ENCODE measurements at regions not wholly inside any gene's neighbourhood (a gene's known extent, or its start where the extent isn't known, plus 50 kb on each side); places are given as distances from the start of the nearest gene placed in this dataset.

DNA sequence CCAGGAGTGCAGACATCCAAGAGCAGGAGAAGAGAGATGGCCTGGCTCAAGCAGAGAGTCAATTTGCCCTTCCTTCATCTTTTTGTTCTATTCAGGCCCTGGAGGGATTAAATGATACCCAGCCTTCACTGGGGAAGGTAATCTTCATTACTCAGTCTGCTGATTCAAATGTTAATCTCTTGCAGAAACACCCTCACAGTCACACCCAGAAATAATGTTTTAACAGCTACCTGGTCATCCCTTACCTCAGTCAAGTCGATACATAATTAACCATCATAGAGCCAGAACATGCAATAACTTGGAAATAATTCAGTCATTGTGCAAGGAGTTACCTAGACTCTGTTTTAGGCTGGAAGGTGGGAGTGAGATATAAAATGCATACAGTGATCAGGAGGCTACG lies 163.7 kb upstream of the TNP1 start:
- TF ChIP-seq, protein P1, sequence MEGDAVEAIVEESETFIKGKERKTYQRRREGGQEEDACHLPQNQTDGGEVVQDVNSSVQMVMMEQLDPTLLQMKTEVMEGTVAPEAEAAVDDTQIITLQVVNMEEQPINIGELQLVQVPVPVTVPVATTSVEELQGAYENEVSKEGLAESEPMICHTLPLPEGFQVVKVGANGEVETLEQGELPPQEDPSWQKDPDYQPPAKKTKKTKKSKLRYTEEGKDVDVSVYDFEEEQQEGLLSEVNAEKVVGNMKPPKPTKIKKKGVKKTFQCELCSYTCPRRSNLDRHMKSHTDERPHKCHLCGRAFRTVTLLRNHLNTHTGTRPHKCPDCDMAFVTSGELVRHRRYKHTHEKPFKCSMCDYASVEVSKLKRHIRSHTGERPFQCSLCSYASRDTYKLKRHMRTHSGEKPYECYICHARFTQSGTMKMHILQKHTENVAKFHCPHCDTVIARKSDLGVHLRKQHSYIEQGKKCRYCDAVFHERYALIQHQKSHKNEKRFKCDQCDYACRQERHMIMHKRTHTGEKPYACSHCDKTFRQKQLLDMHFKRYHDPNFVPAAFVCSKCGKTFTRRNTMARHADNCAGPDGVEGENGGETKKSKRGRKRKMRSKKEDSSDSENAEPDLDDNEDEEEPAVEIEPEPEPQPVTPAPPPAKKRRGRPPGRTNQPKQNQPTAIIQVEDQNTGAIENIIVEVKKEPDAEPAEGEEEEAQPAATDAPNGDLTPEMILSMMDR (IDR thresholded peaks at IDR 0.05; ENCODE audit: poor library complexity): no peak
- TF ChIP-seq EZH2 (IDR thresholded peaks at IDR 0.05; ENCODE audit: borderline replicate concordance) (no peak), EZH2phosphoT487 (IDR thresholded peaks at IDR 0.05; ENCODE audit: low read depth, severe bottlenecking, unreplicated experiment) (no peak)
